ENCODE measurements at regions not wholly inside any gene's neighbourhood (a gene's known extent, or its start where the extent isn't known, plus 50 kb on each side); places are given as distances from the start of the nearest gene placed in this dataset.

GRCh38 chr1:4916610-4917009, 262.2 kb downstream of the AJAP1 start:
- TF ChIP-seq TP53 (CRISPR knock-in tag; IDR thresholded peaks at IDR 0.05) (no peak), CTCF (IDR thresholded peaks at IDR 0.05) (no peak)

All from WTC11 (cell line).